CD14-positive monocyte (primary cell): ENCODE measurements at regions not wholly inside any gene's neighbourhood (a gene's known extent, or its start where the extent isn't known, plus 50 kb on each side); places are given as distances from the start of the nearest gene placed in this dataset.

Source experiments
- DNase-seq, 3 donors: peaks; one replicate each; pipeline ENCODE4 v3.0.0-alpha.2; 2011 to 2022
- H2AFZ ChIP-seq: 2 replicates; pipeline ENCODE4 v1.6.0; 2012; ENCODE audit warnings: mild to moderate bottlenecking, low read depth, low read length, inconsistent platforms; ENCODE audit not compliant: insufficient read depth, poor library complexity, severe bottlenecking
- H3K27ac ChIP-seq, 2 donors: 1 replicate in 1 of 2; 2 replicates in 1 of 2; pipeline ENCODE4 v1.5.1; 2012 to 2013; ENCODE audit warnings: low read length in 2 of 2, control low read depth in 1 of 2, inconsistent platforms in 1 of 2, low read depth in 1 of 2, mild to moderate bottlenecking in 1 of 2
- H3K27me3 ChIP-seq, 2 donors: one replicate each; pipeline versions ENCODE4 v1.6.0 to v1.6.1; 2011 to 2013; ENCODE audit warnings: low read length in 2 of 2; ENCODE audit not compliant: control insufficient read depth in 2 of 2, insufficient read depth in 2 of 2
- H3K36me3 ChIP-seq, 2 donors: replicated peaks in 1 of 2; 1 replicate in 1 of 2; 2 replicates in 1 of 2; pipeline versions ENCODE4 v1.5.1 to v1.6.1; 2012 to 2013; ENCODE audit warnings: low read length in 2 of 2, control low read depth in 1 of 2, inconsistent platforms in 1 of 2, mild to moderate bottlenecking in 1 of 2; ENCODE audit not compliant: insufficient read depth in 2 of 2, control insufficient read depth in 1 of 2
- H3K4me1 ChIP-seq, 2 donors: 1 replicate in 1 of 2; 2 replicates in 1 of 2; pipeline versions ENCODE4 v1.5.1 to v1.6.1; 2012 to 2013; ENCODE audit warnings: low read length in 2 of 2, control low read depth in 1 of 2, inconsistent platforms in 1 of 2, mild to moderate bottlenecking in 1 of 2, moderate library complexity in 1 of 2; ENCODE audit not compliant: insufficient read depth in 2 of 2, control insufficient read depth in 1 of 2
- H3K4me2 ChIP-seq: replicated peaks from 2 replicates; pipeline ENCODE3; 2012; ENCODE audit warnings: low read length, moderate library complexity, mild to moderate bottlenecking; ENCODE audit not compliant: poor library complexity, severe bottlenecking; ENCODE audit errors: extremely low read depth
- H3K4me3 ChIP-seq, 3 experiments: fragments of 200-600 bp in 1 of 3; sonication (generic) in 1 of 3; replicated peaks in 1 of 3; 1 replicate in 2 of 3; 2 replicates in 1 of 3; pipeline ENCODE4 v1.5.1; 2011 to 2013; ENCODE audit warnings: low read length in 3 of 3, mild to moderate bottlenecking in 3 of 3, control low read depth in 2 of 3, low read depth in 2 of 3, inconsistent platforms in 1 of 3, moderate library complexity in 1 of 3
- H3K79me2 ChIP-seq: 2 replicates; pipeline ENCODE4 v1.6.0; 2012; ENCODE audit warnings: mild to moderate bottlenecking, control low read depth, inconsistent platforms, low read length, moderate library complexity; ENCODE audit not compliant: insufficient read depth
- H3K9ac ChIP-seq: 2 replicates; pipeline ENCODE4 v1.6.0; 2017; ENCODE audit warnings: low read length, mild to moderate bottlenecking; ENCODE audit not compliant: insufficient read depth, poor library complexity, severe bottlenecking
- H3K9me3 ChIP-seq, 2 donors: replicated peaks in 1 of 2; 1 replicate in 1 of 2; 2 replicates in 1 of 2; pipeline versions ENCODE4 v1.5.1 to v1.6.1; 2012 to 2013; ENCODE audit warnings: low read length in 2 of 2, control low read depth in 1 of 2; ENCODE audit not compliant: control insufficient read depth in 1 of 2, insufficient read depth in 1 of 2
- H4K20me1 ChIP-seq: 2 replicates; pipeline ENCODE4 v1.6.0; 2012; ENCODE audit warnings: mild to moderate bottlenecking, low read length, control low read depth, moderate library complexity; ENCODE audit not compliant: insufficient read depth
- H3K27ac Mint-ChIP-seq, 7 donors: one replicate each; pipeline ENCODE4 v1.8.0; 2020; ENCODE audit warnings: mild to moderate bottlenecking in 7 of 7, mixed read lengths in 7 of 7, moderate library complexity in 6 of 7, inconsistent platforms in 2 of 7
- H3K27me3 Mint-ChIP-seq, 3 donors: one replicate each; pipeline ENCODE4 v1.8.0; 2021 to 2022; ENCODE audit warnings: low read depth in 3 of 3, mild to moderate bottlenecking in 3 of 3, mixed read lengths in 3 of 3, moderate library complexity in 3 of 3, inconsistent platforms in 1 of 3
- H3K36me3 Mint-ChIP-seq, 2 donors: one replicate each; pipeline ENCODE4 v1.8.0; 2020; ENCODE audit warnings: mixed read lengths in 2 of 2, inconsistent platforms in 1 of 2, mild to moderate bottlenecking in 1 of 2
- H3K4me1 Mint-ChIP-seq: one replicate; pipeline ENCODE4 v1.8.0; 2020; ENCODE audit warnings: mild to moderate bottlenecking, mixed read lengths
- H3K4me3 Mint-ChIP-seq, 2 donors: one replicate each; pipeline ENCODE4 v1.8.0; 2020; ENCODE audit warnings: mild to moderate bottlenecking in 2 of 2, mixed read lengths in 2 of 2, moderate library complexity in 1 of 2
- H3K9me3 Mint-ChIP-seq, 7 donors: one replicate each; pipeline ENCODE4 v1.8.0; 2020 to 2022; ENCODE audit warnings: mixed read lengths in 7 of 7, mild to moderate bottlenecking in 6 of 7, moderate library complexity in 6 of 7, inconsistent platforms in 2 of 7
- CTCF ChIP-seq: fragments of 200-600 bp; IDR thresholded peaks from one replicate; pipeline ENCODE4 v1.8.0; 2022; ENCODE audit warnings: antibody characterized with exemption, mild to moderate bottlenecking
- WGBS: methylation state at CpG from one replicate; pipeline ENCODE4 v1.1.5; 2013; ENCODE audit warnings: missing lambda C conversion rate; ENCODE audit not compliant: insufficient coverage; 5-methylcytosine and 5-hydroxymethylcytosine counted together
- intact Hi-C, 2 donors: fragments of 100-400 bp; cut with micrococcal nuclease; formaldehyde crosslinking; loops; one replicate each; pipeline versions ENCODE4 v1.15.0 to v1.15.1; 2023

GRCh38 chr9:13580131-13580530 is 300.6 kb upstream of the MPDZ start:
- Mint-ChIP-seq H3K27ac (no peak overlapping the region), H3K4me3 (no peak overlapping the region), H3K27me3 (no peaks in the 10 kb centered on the region), H3K9me3 (peaks cover 0 to 7% (median 1%) of the 10 kb centered on the region in 7 donors), H3K4me1 (no peaks in the 10 kb centered on the region), H3K36me3 (no peaks in the 10 kb centered on the region)
- H3K9me3 ChIP-seq, result no peaks in the 10 kb centered on the region
- no peak overlapping the region for H2AFZ ChIP-seq
- DNase-seq, result no peak
- TF ChIP-seq CTCF, result no peak
- no peaks in the 10 kb centered on the region for H3K4me1 ChIP-seq
- H3K4me2 ChIP-seq, result no peak overlapping the region
- H3K36me3 ChIP-seq, result no peaks in the 10 kb centered on the region
- H4K20me1 ChIP-seq, result no peaks in the 10 kb centered on the region
- H3K27ac ChIP-seq, result no peak overlapping the region
- no peak overlapping the region for H3K9ac ChIP-seq
- no peaks in the 10 kb centered on the region for H3K27me3 ChIP-seq
- WGBS, result 60% methylated on average over 2 of the region's 3 CpGs
- intact Hi-C loops, result no loop called here
- H3K4me3 ChIP-seq, result no peak overlapping the region
- H3K79me2 ChIP-seq, result no peaks in the 10 kb centered on the region

- no peaks in the 10 kb centered on the region for H4K20me1 ChIP-seq
- H3K4me1 ChIP-seq, result no peaks in the 10 kb centered on the region
- Mint-ChIP-seq H3K27ac (no peak overlapping the region), H3K4me1 (no peaks in the 10 kb centered on the region), H3K27me3 (peaks cover 0 to 2% (median 0%) of the 10 kb centered on the region in 3 donors), H3K9me3 (peaks cover 0 to 3% (median 2%) of the 10 kb centered on the region in 7 donors), H3K36me3 (no peaks in the 10 kb centered on the region), H3K4me3 (no peak overlapping the region)
- no peak overlapping the region for H2AFZ ChIP-seq
- intact Hi-C loops, result no loop called here
- no peak overlapping the region for H3K9ac ChIP-seq
- no peak overlapping the region for H3K4me2 ChIP-seq
- no peak overlapping the region for H3K4me3 ChIP-seq
- no peaks in the 10 kb centered on the region for H3K79me2 ChIP-seq
- H3K27me3 ChIP-seq, result no peaks in the 10 kb centered on the region
- no peak for TF ChIP-seq CTCF
- no peak overlapping the region for H3K27ac ChIP-seq
- no peak for DNase-seq
- no peaks in the 10 kb centered on the region for H3K36me3 ChIP-seq
- H3K9me3 ChIP-seq, result no peaks in the 10 kb centered on the region
Observed at GRCh38 chr9:13576101-13576500, 296.6 kb upstream of the MPDZ start.
